ENCODE measurements at regions not wholly inside any gene's neighbourhood (a gene's known extent, or its start where the extent isn't known, plus 50 kb on each side); places are given as distances from the start of the nearest gene placed in this dataset.
"Not testable (repeated sequence)": the region's sequence is repeated elsewhere in the genome, so short reads cannot be mapped to it uniquely, and the experiment has no call there.

DNA sequence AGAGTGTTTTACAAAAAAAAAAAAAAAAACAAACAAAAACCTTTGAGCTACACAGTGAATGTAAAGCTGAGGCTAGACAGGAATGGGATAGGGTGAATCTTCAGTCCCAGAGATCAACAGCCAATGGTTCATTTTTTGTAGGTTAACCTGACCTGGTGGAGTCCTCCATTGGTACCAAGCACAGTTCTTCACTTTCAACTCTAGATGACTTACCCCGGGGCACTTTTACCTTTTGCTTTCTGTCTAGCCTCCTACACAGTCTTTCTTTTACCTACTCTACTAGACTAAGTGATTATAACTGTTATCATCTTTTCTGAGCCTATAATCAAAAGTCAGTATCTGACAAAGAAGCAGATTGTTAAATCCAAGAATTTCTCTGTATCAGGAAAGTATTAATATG is 50.9 kb downstream of the ANXA2R start:
- intact Hi-C loops (cut with micrococcal nuclease), result no loop called here
- DNase-seq, result no peak
- ATAC-seq, result no peak

DNA sequence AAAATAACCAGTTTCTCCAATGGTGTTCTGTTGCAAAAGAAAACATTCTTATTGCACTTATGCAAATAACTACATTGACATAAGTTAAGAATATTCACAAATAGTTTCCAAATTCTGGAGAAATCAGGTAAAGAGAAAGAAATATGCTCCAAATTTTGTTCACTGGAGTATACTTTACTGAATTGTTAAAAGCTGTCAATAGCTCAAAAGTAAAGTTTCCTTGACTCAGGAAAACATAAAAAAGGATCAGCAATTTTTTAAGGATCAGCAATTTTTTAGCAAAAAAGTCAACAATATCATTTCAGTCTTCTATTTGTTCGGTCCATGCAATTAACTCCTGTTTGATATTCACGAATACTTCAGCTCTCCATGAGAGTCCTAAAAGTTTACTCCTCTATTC is 51.6 kb downstream of the ANXA2R start:
- intact Hi-C loops (cut with micrococcal nuclease), result no loop called here
- no peak for DNase-seq
- no peak for ATAC-seq

DNA sequence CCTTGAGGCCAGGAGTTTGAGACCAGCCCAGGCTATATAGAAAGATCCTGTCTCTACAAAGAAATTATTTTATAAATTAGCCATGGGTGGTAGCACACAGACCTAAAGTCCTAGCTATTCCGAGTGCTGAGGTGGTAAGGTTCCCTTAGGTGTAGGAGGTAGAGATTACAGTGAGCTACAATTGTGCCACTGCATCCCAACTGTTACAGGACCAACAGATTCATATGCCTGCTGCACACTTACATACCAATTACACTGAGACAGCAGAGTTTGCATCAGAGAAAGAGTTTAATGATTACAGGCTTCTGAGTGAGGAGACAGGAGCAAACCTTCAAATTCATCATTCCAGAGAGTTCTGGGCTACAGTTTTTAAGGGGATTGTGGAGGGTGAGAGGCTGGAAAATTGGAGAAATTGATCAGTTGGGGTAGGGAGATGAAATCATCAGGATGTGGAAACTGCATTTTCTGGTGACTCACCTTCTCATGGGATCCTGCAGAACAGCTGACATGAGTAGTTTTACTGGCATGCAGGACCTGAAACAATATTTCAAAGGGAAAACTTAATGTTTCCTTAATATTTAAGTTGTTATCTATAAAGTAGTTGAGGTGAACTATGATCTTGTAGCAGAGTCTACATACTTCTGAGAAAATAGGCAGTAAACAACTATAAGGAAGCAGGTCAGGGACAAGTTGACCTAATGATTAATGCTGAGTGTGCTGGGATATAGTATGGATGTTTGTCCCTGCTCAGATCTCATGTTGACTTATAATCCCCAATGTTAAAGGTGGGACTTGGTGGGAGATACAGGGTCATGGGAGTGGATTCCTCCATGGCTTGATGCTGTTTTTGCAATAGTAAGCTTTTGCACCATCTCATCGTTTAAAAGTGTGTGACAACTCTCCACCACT is 54.7 kb downstream of the ANXA2R start:
- no peak for ATAC-seq
- intact Hi-C loops (cut with micrococcal nuclease), result no loop called here
- no peak for DNase-seq

DNA sequence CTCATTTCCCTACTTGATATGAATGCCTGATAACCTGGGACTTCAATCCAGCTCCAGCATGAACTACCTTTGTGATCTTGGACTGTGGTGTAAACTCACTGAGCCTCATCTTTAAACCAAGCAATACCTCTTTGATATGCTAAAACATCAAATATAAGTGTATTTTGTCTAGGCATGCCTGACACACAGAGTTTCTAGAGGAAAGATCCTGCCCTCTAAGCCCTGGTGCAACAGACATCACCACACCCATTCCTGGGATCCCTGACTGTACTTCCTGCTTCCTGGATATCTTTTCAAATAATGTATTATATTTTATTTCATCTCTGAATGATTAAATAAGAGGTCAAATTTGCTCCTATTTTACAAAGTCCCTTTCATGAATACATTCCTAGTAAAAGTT is 55.8 kb downstream of the ANXA2R start:
- DNase-seq (no peak), ATAC-seq (no peak)
- intact Hi-C loops (cut with micrococcal nuclease), result no loop called here

DNA sequence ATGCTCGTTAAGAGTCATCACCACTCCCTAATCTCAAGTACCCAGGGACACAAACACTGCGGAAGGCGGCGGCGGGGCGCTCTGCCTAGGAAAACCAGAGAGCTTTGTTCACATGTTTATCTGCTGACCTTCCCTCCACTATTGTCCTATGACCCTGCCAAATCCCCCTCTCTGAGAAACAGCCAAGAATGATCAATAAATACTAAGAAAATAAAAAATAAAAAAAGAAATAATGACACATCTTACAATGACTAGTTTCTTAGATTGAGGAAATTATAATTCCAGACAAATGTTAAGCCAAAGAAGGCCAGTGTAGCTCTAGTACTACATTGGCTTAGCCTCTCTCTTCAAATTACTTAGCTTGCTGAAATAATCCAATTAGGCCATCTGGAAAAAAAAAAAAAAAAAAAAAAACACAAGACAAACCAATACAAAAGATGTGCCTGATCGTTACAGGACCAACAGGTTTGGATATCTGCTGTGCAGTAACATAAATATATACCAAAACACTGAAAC is 58.0 kb downstream of the ANXA2R start:
- DNase-seq, result no peak
- intact Hi-C loops (cut with micrococcal nuclease), result no loop called here
- no peak for ATAC-seq

DNA sequence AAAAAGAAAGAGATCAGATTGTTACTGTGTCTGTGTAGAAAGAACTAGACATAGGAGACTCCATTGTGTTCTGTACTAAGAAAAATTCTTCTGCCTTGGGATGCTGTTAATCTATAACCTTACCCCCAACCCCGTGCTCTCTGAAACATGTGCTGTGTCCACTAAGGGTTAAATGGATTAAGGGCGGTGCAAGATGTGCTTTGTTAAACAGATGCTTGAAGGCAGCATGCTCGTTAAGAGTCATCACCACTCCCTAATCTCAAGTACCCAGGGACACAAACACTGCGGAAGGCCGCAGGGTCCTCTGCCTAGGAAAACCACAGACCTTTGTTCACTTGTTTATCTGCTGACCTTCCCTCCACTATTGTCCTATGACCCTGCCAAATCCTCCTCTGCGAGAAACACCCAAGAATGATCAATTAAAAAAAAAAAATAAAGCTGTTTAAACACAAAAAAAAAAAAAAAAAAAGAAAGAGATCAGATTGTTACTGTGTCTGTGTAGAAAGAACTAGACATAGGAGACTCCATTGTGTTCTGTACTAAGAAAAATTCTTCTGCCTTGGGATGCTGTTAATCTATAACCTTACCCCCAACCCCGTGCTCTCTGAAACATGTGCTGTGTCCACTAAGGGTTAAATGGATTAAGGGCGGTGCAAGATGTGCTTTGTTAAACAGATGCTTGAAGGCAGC is 58.6 kb downstream of the ANXA2R start:
- intact Hi-C loops (cut with micrococcal nuclease), result not testable (repeated sequence)

DNA sequence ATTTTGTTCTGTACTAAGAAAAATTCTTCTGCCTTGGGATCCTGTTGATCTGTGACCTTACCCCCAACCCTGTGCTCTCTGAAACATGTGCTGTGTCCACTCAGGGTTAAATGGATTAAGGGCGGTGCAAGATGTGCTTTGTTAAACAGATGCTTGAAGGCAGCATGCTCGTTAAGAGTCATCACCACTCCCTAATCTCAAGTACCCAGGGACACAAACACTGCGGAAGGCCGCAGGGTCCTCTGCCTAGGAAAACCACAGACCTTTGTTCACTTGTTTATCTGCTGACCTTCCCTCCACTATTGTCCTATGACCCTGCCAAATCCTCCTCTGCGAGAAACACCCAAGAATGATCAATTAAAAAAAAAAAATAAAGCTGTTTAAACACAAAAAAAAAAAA is 59.1 kb downstream of the ANXA2R start:
- ATAC-seq; intact Hi-C loops (cut with micrococcal nuclease); DNase-seq: not testable (repeated sequence)

More for the DNA sequence above, 58.6 kb downstream of the ANXA2R start:
- DNase-seq, ATAC-seq: not testable (repeated sequence)

DNA sequence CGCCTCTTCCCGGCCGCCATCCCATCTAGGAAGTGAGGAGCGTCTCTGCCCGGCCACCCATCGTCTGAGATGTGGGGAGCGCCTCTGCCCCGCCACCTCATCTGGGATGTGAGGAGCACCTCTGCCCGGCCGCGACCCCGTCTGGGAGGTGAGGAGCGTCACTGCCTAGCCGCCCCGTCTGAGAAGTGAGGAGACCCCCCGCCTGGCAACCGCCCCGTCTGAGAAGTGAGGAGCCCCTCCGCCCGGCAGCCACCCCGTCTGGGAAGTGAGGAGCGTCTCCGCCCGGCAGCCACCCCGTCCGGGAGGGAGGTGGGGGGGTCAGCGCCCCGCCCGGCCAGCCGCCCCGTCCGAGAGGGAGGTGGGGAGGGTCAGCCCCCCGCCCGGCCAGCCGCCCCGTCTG is 59.7 kb downstream of the ANXA2R start:
- ATAC-seq; DNase-seq; intact Hi-C loops (cut with micrococcal nuclease): not testable (repeated sequence)

DNA sequence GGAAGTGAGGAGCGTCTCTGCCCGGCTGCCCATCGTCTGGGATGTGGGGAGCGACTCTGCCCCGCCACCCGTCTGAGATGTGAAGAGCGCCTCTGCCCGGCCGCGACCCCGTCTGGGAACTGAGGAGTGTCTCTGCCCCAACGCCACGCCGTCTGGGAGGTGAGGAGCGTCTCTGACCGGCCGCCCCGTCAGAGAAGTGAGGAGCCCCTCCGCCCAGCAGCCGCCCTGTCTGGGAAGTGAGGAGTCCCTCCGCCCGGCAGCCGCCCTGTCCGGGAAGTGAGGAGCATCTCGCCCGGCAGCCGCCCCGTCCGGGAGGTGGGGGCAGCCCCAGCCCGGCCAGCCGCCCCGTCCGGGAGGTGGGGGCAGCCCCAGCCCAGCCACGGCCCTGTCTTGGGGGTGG is 60.9 kb downstream of the ANXA2R start:
- DNase-seq; ATAC-seq; intact Hi-C loops (cut with micrococcal nuclease): not testable (repeated sequence)

DNA sequence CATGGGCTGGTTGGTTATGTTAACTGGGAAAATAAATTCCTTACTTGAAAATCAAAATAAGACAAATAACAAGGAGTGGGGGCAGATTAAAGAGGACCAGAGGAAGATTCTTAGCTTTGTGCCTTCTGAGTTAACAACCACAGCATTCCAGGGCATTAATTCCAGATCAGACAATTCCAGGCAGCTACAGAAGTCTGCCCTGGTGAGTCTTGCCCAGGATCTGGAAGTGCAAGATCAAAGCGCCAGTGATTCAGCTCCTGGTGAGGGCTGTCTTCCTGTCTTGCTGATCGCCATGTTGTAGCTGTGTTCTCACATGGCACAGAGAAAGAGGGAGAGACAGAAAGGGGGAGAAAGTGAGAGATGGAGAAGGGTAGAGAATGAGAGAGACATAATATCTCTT is 65.6 kb downstream of the ANXA2R start:
- ATAC-seq (no peak), DNase-seq (no peak)
- intact Hi-C loops (cut with micrococcal nuclease), result no loop called here

DNA sequence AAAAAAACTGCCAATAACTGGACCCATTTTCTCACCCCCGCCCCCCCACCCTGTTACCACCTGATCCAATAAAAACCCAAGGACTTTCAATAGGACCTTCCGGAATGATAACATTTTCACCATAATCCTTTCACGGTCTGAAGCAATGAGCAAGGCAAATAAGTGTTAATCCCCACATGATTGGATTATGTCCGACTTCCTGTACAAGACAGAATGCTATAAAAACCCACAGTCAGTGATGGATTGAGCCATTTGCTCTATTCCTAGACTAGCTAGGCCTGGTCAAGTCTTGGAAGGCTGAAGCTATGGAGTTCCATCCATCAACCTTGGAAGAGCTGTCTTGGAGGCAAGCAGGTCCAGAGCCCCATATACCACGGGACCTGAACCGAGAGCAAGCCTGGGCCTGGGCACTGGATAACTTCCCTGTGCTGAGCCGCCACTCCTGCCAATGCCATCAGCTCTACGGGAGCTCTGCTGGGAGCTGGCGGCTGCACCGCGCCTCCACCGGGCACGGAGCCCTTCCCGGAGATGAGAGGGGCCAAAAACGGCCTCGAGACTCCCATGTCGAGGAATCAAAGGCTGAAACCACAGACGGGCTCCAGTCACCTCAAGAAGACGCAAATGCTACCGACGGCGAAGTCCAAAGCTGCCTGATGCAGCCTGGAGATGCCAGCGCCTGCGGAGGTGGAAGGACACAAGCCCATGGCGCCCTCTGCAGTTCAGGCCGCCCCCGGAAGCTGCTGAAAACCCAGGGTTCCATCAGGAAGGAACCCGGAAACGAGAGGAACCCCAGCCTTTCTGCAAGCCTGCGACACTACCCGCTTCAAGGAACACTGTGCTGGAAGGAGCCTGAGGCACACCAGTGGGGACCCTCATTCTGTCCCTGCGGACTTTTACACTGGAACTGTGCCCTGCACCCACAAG is 69.2 kb downstream of the ANXA2R start:
- intact Hi-C loops (cut with micrococcal nuclease), result no loop called here
- ATAC-seq (no peak), DNase-seq (peak; percentile 47)

DNA sequence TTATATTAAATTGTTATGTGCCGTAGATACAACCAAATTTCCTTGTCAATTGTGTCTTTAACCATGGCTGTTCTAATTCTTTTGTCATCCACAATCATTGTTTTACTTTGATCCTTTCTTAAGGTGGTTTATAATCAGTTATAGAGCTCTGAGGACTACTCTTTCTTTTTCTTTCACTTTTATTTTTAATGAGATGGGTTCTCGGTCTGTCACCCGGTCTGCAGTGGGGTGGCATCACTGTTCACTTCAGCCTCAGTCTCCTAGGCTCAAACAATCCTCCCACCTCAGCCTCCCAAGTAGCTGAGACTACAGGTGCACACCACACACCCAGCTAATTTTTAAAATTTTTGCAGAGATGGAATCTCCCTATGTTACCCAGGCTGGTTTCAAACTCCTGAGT is 74.2 kb downstream of the ANXA2R start:
- DNase-seq (no peak), ATAC-seq (no peak)
- intact Hi-C loops (cut with micrococcal nuclease), result no loop called here

DNA sequence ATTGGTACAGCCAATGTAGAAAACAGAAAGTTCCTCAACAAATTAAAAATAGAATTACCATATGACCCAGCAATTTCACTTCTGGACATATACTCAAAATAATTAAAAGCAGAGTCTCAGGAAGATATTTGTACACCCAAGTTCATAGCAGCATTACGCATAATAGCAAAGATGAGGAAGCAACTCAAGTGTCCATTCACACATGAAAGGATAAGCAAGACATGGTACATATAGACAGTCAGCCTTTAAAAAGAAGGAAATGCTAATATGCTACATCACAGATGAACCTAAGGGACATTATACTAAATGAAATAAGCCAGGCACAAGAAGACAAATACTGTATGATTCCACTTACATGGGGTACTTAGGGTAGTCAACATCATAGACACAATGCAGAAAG is 76.7 kb downstream of the ANXA2R start:
- no peak for DNase-seq
- intact Hi-C loops (cut with micrococcal nuclease), result no loop called here
- ATAC-seq, result no peak

DNA sequence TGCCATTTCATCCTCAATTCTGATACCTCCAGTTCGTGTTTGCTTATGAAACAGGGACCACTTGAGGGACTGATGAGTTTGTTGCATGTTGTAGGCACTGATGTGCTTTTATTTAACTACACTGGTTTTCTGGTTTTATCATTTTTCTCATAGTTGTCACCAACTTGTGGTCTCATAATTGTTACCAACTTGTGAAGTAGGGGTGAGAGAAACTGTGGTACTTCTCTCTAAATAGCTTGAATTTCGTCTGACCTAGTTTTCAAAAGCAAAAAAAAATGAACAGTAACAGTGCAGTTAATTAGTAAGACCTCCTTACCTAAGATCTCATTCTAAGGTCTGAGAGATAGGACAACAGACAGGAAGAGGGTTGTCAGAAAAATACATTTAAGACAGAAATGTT is 78.0 kb downstream of the ANXA2R start:
- ATAC-seq, result no peak
- DNase-seq, result no peak
- intact Hi-C loops (cut with micrococcal nuclease), result no loop called here

DNA sequence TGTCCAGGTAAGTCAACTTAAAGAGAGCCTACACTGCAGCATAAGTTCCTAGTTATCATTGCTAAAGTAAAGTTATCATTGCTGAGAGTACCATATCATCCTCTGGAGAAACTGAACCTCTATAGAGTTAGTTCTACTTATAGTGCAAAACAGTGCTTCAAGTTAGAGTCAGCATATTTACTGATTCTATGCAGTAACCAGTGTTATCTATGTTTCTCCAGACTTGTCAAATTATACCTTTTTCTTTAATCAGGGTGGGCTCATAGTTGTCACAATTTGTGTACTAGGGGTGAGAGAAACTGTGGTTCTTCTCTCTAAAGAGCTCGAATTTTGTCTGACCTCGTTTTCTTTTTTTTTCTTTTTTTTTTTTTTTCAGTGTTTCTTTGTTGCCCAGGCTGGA is 79.6 kb downstream of the ANXA2R start:
- intact Hi-C loops (cut with micrococcal nuclease), result no loop called here

DNA sequence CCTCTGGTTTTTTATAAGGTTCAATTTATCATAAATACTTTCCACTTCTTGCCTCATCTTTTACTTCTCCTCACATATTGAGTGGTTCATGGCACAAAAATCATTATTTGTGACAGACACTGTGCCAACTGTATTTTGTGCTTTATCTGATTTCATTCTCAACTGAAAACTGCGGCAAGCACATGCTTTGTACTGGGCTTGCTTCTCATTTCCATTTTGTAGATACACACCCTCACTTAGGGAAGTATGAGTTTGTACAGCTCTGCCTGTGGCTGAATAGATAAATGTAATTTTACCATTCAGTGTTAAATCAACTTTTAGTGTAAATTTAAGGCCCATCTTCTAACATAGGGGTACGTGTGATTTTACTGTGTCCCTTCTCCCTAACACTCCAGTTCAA is 83.6 kb downstream of the ANXA2R start:
- intact Hi-C loops (cut with micrococcal nuclease), result no loop called here
- ATAC-seq (no peak), DNase-seq (no peak)

More for the DNA sequence above, 79.6 kb downstream of the ANXA2R start:
- ATAC-seq (no peak), DNase-seq (no peak)

DNA sequence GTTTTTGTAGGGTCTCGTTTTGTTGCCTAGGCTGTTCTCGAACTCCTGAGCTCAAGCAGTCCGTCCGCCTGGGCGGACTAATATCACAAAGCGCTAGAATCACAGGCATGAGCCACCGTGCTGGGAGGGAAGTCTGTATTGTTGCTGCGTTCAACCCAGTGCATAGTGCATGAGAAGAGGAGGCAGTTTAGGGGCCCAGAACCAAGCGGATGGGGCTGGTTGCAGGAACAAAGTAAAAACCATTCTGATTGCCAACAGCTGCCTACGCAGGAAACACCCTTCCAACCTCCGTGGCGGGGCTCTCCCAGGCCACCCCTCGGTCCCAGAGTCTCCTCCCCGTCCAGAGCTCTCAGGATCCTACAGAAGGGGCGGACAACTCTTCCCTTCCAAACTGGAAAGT is 87.1 kb downstream of the ANXA2R start:
- intact Hi-C loops (cut with micrococcal nuclease), result no loop called here
- ATAC-seq, result no peak
- no peak for DNase-seq

DNA sequence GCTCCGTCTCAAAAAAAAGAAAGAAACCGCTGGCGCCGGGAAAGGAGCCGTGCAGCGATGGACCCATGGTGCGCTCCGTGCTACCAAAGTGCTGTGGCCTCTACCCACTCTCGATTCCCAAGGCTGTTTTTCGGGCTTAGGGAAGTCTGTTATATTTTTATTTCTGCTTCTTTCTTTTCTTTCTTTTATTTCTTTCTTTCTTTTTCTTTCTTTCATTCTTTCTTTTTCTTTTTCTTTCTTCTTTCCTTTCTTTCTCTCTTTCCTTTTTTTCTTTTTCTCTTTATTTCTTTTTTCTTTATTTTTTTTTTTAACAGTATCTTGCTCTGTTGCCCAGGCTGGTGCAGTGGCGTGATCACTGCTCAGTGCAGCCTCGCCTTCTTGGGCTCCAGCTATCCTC is 87.5 kb downstream of the ANXA2R start:
- ATAC-seq (no peak), DNase-seq (no peak)
- intact Hi-C loops (cut with micrococcal nuclease), result no loop called here

DNA sequence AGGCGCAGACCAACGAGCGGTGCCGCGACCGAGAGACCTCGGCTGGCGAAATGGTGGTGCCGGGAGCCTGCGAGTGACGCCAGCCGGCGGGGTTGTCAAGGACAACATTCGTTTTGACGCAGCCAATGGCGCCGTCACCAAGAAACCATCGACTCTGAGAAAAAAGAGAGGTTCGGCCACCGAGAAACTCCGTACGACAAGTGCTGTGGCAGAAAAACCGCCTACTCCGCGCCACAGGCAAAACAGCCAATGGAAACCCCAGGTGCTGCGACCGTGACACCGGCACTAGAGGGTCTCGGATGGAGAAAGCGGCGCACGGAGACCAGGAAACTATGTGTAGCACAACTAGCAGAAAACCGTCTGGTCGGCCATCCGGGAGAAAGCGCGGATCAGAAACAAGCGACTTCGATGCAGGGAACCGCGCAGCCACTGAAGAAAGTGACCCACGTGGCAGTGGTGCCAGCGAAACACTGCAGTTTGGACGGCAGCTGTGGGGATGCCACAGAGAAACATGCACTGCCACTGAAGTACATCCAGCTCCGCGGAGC is 88.8 kb downstream of the ANXA2R start:
- ATAC-seq (peak; percentile 36), DNase-seq (peak; percentile 41)
- intact Hi-C loops (cut with micrococcal nuclease), result no loop called here

Data from left ventricle myocardium superior (tissue), 1 donor.